Activated naive CD4-positive, alpha-beta T cell treated with anti-CD3 and anti-CD28 coated beads for 36 hours (primary cell): ENCODE measurements at regions not wholly inside any gene's neighbourhood (a gene's known extent, or its start where the extent isn't known, plus 50 kb on each side); places are given as distances from the start of the nearest gene placed in this dataset.
"Not testable (repeated sequence)": the region's sequence is repeated elsewhere in the genome, so short reads cannot be mapped to it uniquely, and the experiment has no call there.

Experiments
- CTCF ChIA-PET: fragments of 350-600 bp; sonication (Branson Sonifier 250); formaldehyde crosslinking; loops from one replicate; lab custom pipeline; 2021; ENCODE audit warnings: antibody characterized with exemption; lab: Charles Lee
- DNase-seq: peaks from one replicate; pipeline ENCODE4 v3.0.0-alpha.2; 2020
- H3K27ac Mint-ChIP-seq: one replicate; pipeline ENCODE4 v1.8.0; 2021; ENCODE audit warnings: mild to moderate bottlenecking, mixed read lengths
- H3K27me3 Mint-ChIP-seq: one replicate; pipeline ENCODE4 v1.8.0; 2021; ENCODE audit warnings: low read depth, mixed read lengths
- H3K36me3 Mint-ChIP-seq: one replicate; pipeline ENCODE4 v1.8.0; 2021; ENCODE audit warnings: low read depth, mixed read lengths
- H3K4me1 Mint-ChIP-seq: one replicate; pipeline ENCODE4 v1.8.0; 2021; ENCODE audit warnings: low read depth, mixed read lengths
- H3K4me3 Mint-ChIP-seq: one replicate; pipeline ENCODE4 v1.8.0; 2021; ENCODE audit warnings: mild to moderate bottlenecking, moderate library complexity, mixed read lengths
- H3K9me3 Mint-ChIP-seq: one replicate; pipeline ENCODE4 v1.8.0; 2021; ENCODE audit warnings: mixed read lengths
- intact Hi-C: fragments of 100-400 bp; cut with micrococcal nuclease; formaldehyde crosslinking; loops from one replicate; pipeline ENCODE4 v1.15.1; 2023

DNA sequence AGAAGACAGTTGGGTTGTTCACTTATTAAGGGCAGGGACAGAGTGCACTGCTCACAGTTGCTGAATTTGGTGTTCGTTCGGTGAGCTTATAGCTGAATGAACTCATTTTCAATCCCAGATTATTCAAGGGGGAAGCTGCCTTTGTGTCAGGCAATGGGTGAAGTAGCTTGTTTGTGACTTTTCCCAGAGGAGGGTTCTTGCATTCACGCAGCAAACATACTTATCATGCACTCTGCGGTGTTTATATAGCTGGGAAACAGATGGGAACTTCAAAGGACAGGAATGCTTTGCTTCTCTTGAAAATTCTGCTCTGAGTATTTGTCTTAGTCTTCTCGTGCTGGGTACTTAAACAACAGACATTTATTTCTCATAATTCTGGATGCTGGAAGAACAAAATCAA lies 64.7 kb upstream of the ABCA1 start:
- Mint-ChIP-seq H3K27ac (peak overlapping the region; percentile 97), H3K27me3 (peaks cover 9% of the 10 kb centered on the region), H3K4me1 (peaks cover 48% of the 10 kb centered on the region), H3K4me3 (peak overlapping the region; percentile 82), H3K9me3 (no peaks in the 10 kb centered on the region), H3K36me3 (no peaks in the 10 kb centered on the region)
- intact Hi-C loops = loop anchor here (1.0 to 10.0 kb wide), 7 partner anchors 8 to 898 kb away; partner anchors contain the start of genes FKTN, SMC2 and TMEM38B
- no peak for DNase-seq
- CTCF ChIA-PET = interaction anchor here (0.5 to 3.0 kb wide), 2 partner anchors 66 to 83 kb away, joined by 5 to 20 read pairs; partner anchors contain the start of gene ABCA1

- no peaks in the 10 kb centered on the region for H3K9me3 Mint-ChIP-seq
- intact Hi-C loops = loop anchor here (1.0 to 10.0 kb wide), 7 partner anchors 9 to 899 kb away; partner anchors contain the start of genes FKTN, SMC2 and TMEM38B
- peaks cover 44% of the 10 kb centered on the region for H3K4me1 Mint-ChIP-seq
- H3K36me3 Mint-ChIP-seq = no peaks in the 10 kb centered on the region
- H3K4me3 Mint-ChIP-seq = peak overlapping the region; percentile 71
- peak; percentile 79 for DNase-seq
- CTCF ChIA-PET = interaction anchor here (0.7 to 3.0 kb wide), 3 partner anchors 9 to 69 kb away, joined by 3 to 20 read pairs (median 4); partner anchors contain the start of gene ABCA1
- H3K27ac Mint-ChIP-seq = peak overlapping the region; percentile 67
- H3K27me3 Mint-ChIP-seq = peaks cover 8% of the 10 kb centered on the region
Measured at GRCh38 chr9:104993291-104993963, 65.5 kb upstream of the ABCA1 start.

- Mint-ChIP-seq H3K9me3 (no peaks in the 10 kb centered on the region), H3K4me1 (peaks cover 22% of the 10 kb centered on the region), H3K27ac (no peak overlapping the region), H3K36me3 (no peaks in the 10 kb centered on the region), H3K27me3 (peaks cover 5% of the 10 kb centered on the region), H3K4me3 (no peak overlapping the region)
- intact Hi-C loops = loop anchor here (10.0 kb wide), 3 partner anchors 213 to 903 kb away; partner anchors contain the start of genes SMC2 and TMEM38B
- CTCF ChIA-PET = no interaction called here
- no peak for DNase-seq
Measured at GRCh38 chr9:104997536-104997935, 69.6 kb upstream of the ABCA1 start.

DNA sequence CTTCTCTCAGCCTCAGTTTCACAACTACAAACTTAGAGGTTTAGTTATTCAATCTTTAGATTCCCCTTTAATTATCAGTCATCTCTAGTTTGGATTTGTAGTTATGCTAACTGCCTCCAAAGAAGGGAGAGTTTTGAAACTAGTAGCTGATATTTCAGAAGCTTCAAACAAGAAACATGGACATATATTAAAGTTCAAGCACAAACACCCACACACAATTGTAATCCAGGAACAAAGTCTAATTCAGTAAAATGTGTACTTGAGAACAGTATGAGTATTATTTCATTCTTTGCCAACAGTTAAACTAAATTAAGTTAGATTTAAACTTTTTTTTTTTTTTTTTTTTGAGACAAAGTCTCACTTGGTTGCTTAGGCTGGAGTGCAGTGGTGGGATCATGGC lies 71.2 kb upstream of the ABCA1 start:
- no peaks in the 10 kb centered on the region for H3K9me3 Mint-ChIP-seq
- no peak overlapping the region for H3K4me3 Mint-ChIP-seq
- CTCF ChIA-PET = interaction anchor here (0.6 to 0.7 kb wide), 2 partner anchors 51 to 95 kb away, joined by 3 to 4 read pairs; no protein-coding TSS in a partner anchor
- DNase-seq = no peak
- H3K27ac Mint-ChIP-seq = no peak overlapping the region
- H3K4me1 Mint-ChIP-seq = peaks cover 6% of the 10 kb centered on the region
- intact Hi-C loops = loop anchor here (10.0 kb wide), 3 partner anchors 214 to 904 kb away; partner anchors contain the start of genes SMC2 and TMEM38B
- H3K36me3 Mint-ChIP-seq = no peaks in the 10 kb centered on the region
- H3K27me3 Mint-ChIP-seq = peaks cover 1% of the 10 kb centered on the region

GRCh38 chr9:105000529-105000928 lies 72.6 kb upstream of the ABCA1 start:
- H3K9me3 Mint-ChIP-seq, H3K27me3 Mint-ChIP-seq, intact Hi-C loops, H3K4me1 Mint-ChIP-seq, H3K27ac Mint-ChIP-seq, DNase-seq, H3K36me3 Mint-ChIP-seq, H3K4me3 Mint-ChIP-seq: not testable (repeated sequence)
- CTCF ChIA-PET = interaction anchor here (0.6 kb wide), 2 partner anchors 126 to 159 kb away, joined by 3 read pairs; no protein-coding TSS in a partner anchor

- H3K36me3 Mint-ChIP-seq = no peaks in the 10 kb centered on the region
- no peak for DNase-seq
- CTCF ChIA-PET = no interaction called here
- no peaks in the 10 kb centered on the region for H3K9me3 Mint-ChIP-seq
- peaks cover 7% of the 10 kb centered on the region for H3K4me1 Mint-ChIP-seq
- H3K4me3 Mint-ChIP-seq = no peak overlapping the region
- H3K27me3 Mint-ChIP-seq = no peaks in the 10 kb centered on the region
- H3K27ac Mint-ChIP-seq = no peak overlapping the region
- intact Hi-C loops = no loop called here
Measured at GRCh38 chr9:105004466-105005090, 76.6 kb upstream of the ABCA1 start.

DNA sequence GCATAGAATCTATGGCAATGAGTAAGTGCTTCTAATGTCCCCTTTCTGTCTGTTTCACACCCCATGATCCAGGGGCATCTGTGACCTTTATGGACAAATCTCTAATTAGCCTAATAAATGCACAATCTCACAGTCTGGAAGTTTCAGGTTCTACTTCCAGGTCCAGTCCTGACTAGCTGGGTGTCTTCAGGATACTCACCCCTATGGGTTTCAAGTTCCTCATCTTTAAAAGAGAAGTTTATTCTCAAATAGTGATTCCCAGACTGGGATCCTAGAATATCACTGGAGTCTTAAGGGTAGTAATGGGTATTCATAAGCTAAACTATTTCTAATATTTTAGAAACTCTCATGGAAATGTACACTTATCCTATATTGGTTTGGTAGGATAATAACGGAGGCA lies 77.2 kb upstream of the ABCA1 start:
- Mint-ChIP-seq H3K27me3 (no peaks in the 10 kb centered on the region), H3K27ac (no peak overlapping the region), H3K36me3 (no peaks in the 10 kb centered on the region), H3K4me1 (peaks cover 7% of the 10 kb centered on the region), H3K9me3 (no peaks in the 10 kb centered on the region), H3K4me3 (no peak overlapping the region)
- CTCF ChIA-PET = no interaction called here
- intact Hi-C loops = no loop called here
- no peak for DNase-seq

DNA sequence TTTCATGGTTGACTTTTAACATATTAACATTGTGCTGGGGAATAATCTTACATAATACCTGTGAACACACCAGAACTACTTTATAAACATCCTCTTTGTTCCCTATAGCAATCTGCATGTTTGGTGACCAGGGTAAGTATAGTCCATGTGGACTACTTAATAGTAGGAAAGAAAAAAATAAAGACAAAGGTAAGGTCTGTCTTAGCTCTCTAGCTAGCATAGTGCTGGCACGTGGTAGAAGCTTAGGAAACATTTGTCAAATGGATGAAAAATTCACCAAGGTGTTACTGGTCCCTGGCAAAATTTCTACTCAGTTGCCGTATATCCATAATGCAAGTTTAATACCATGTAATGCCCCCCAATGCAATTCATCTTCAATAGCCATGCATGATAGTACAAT lies 78.6 kb upstream of the ABCA1 start:
- intact Hi-C loops = loop anchor here (2.0 kb wide), 1 partner anchor 46 kb away; no protein-coding TSS in a partner anchor
- Mint-ChIP-seq H3K4me3 (no peak overlapping the region), H3K36me3 (no peaks in the 10 kb centered on the region), H3K9me3 (no peaks in the 10 kb centered on the region), H3K27ac (no peak overlapping the region), H3K27me3 (no peaks in the 10 kb centered on the region), H3K4me1 (peaks cover 7% of the 10 kb centered on the region)
- DNase-seq = no peak
- CTCF ChIA-PET = no interaction called here

- CTCF ChIA-PET = no interaction called here
- Mint-ChIP-seq H3K27ac (no peak overlapping the region), H3K9me3 (no peaks in the 10 kb centered on the region), H3K4me3 (no peak overlapping the region), H3K4me1 (peaks cover 7% of the 10 kb centered on the region), H3K27me3 (no peaks in the 10 kb centered on the region), H3K36me3 (no peaks in the 10 kb centered on the region)
- DNase-seq = peak; percentile 54
- intact Hi-C loops = loop anchor here (1.0 to 2.0 kb wide), 4 partner anchors 14 to 81 kb away; no protein-coding TSS in a partner anchor
Measured at GRCh38 chr9:105007143-105007542, 79.2 kb upstream of the ABCA1 start.

- H3K9me3 Mint-ChIP-seq, H3K27ac Mint-ChIP-seq, H3K27me3 Mint-ChIP-seq, DNase-seq, H3K4me1 Mint-ChIP-seq, H3K4me3 Mint-ChIP-seq, CTCF ChIA-PET, H3K36me3 Mint-ChIP-seq, intact Hi-C loops: not testable (repeated sequence)
Measured at GRCh38 chr9:105010089-105010488, 82.1 kb upstream of the ABCA1 start.

- DNase-seq = no peak
- Mint-ChIP-seq H3K36me3 (no peaks in the 10 kb centered on the region), H3K4me3 (no peak overlapping the region), H3K4me1 (no peaks in the 10 kb centered on the region), H3K9me3 (no peaks in the 10 kb centered on the region), H3K27me3 (no peaks in the 10 kb centered on the region), H3K27ac (no peak overlapping the region)
- intact Hi-C loops = no loop called here
- CTCF ChIA-PET = no interaction called here
Measured at GRCh38 chr9:105021917-105022316, 94.0 kb upstream of the ABCA1 start.

- H3K4me3 Mint-ChIP-seq, DNase-seq, H3K4me1 Mint-ChIP-seq, H3K27me3 Mint-ChIP-seq, H3K36me3 Mint-ChIP-seq, intact Hi-C loops, H3K9me3 Mint-ChIP-seq, H3K27ac Mint-ChIP-seq: not testable (repeated sequence)
- CTCF ChIA-PET = interaction anchor here (1.0 kb wide), 1 partner anchor 37 kb away, joined by 3 read pairs; no protein-coding TSS in a partner anchor
Measured at GRCh38 chr9:105022545-105022944, 94.6 kb upstream of the ABCA1 start.
